IMR-90 (cell line): ENCODE measurements at regions not wholly inside any gene's neighbourhood (a gene's known extent, or its start where the extent isn't known, plus 50 kb on each side); places are given as distances from the start of the nearest gene placed in this dataset.

Experiments used
- ATAC-seq: fragments of 200-7000 bp; cut with Tn5 transposase; 2 replicates; pipeline ENCODE4 v1.9.1; 2020; ENCODE audit warnings: low read depth, mild to moderate bottlenecking, moderate library complexity
- BruUV-seq: library from RNA; stranded (reverse); fragments of 400-500 nt; replicated peaks from 2 replicates; lab custom pipeline; 2021; lab: Mats Ljungman, UMichigan
- CTCF ChIA-PET: fragments of 300-600 bp; formaldehyde crosslinking; extraction: SDS; loops from one replicate; lab custom pipeline; 2021; ENCODE audit warnings: antibody characterized with exemption; lab: Yijun Ruan, JAX
- POLR2A ChIA-PET: fragments of 300-600 bp; sonication (Branson Sonifier 250); formaldehyde crosslinking; loops from one replicate; lab custom pipeline; 2022; ENCODE audit warnings: antibody characterized with exemption; ENCODE audit not compliant: unreplicated experiment; lab: Charles Lee
- DNase-seq: peaks from one replicate; pipeline ENCODE4 v3.0.0; 2013
- H2AFZ ChIP-seq: replicated peaks from 2 replicates; pipeline ENCODE3; 2013; ENCODE audit warnings: low read length, mild to moderate bottlenecking; ENCODE audit not compliant: poor library complexity
- H2AK5ac ChIP-seq: 2 replicates; pipeline ENCODE4 v1.6.1; 2013; ENCODE audit warnings: low read depth, low read length, inconsistent platforms
- H2AK9ac ChIP-seq: replicated peaks from 2 replicates; pipeline ENCODE3; 2013; ENCODE audit warnings: mild to moderate bottlenecking, low read depth, low read length, moderate library complexity; ENCODE audit not compliant: poor library complexity
- H2BK120ac ChIP-seq: 2 replicates; pipeline ENCODE4 v1.6.1; 2013; ENCODE audit warnings: low read depth, low read length, inconsistent platforms
- H2BK15ac ChIP-seq: 3 replicates; pipeline ENCODE4 v1.6.1; 2013; ENCODE audit warnings: low read depth, low read length, inconsistent platforms
- H2BK20ac ChIP-seq: 2 replicates; pipeline ENCODE4 v1.6.1; 2013; ENCODE audit warnings: low read depth, mild to moderate bottlenecking, inconsistent platforms, low read length, moderate library complexity
- H2BK5ac ChIP-seq: 2 replicates; pipeline ENCODE4 v1.6.1; 2013; ENCODE audit warnings: mild to moderate bottlenecking, low read depth, low read length, inconsistent platforms; ENCODE audit not compliant: poor library complexity, severe bottlenecking
- H3K14ac ChIP-seq: replicated peaks from 2 replicates; pipeline ENCODE4 v1.6.1; 2013; ENCODE audit warnings: low read depth, low read length, inconsistent platforms
- H3K18ac ChIP-seq: 2 replicates; pipeline ENCODE4 v1.6.1; 2013; ENCODE audit warnings: low read depth, low read length, control low read depth
- H3K23ac ChIP-seq: 2 replicates; pipeline ENCODE4 v1.6.1; 2013; ENCODE audit warnings: low read depth, low read length, inconsistent platforms
- H3K27ac ChIP-seq: 2 replicates; pipeline ENCODE4 v1.5.1; 2013; ENCODE audit warnings: mild to moderate bottlenecking, control low read depth, low read length; ENCODE audit not compliant: insufficient read depth
- H3K27me3 ChIP-seq: 2 replicates; pipeline ENCODE4 v1.6.1; 2013; ENCODE audit warnings: low read length; ENCODE audit not compliant: control insufficient read depth, insufficient read depth
- H3K36me3 ChIP-seq: 2 replicates; pipeline ENCODE4 v1.6.1; 2013; ENCODE audit warnings: low read length, mixed read lengths; ENCODE audit not compliant: control insufficient read depth, insufficient read depth
- H3K4ac ChIP-seq: 2 replicates; pipeline ENCODE4 v1.6.1; 2013; ENCODE audit warnings: low read depth, low read length, inconsistent platforms
- H3K4me1 ChIP-seq: 2 replicates; pipeline ENCODE4 v1.6.1; 2013; ENCODE audit warnings: low read length, mixed read lengths; ENCODE audit not compliant: control insufficient read depth, insufficient read depth
- H3K4me2 ChIP-seq: 2 replicates; pipeline ENCODE4 v1.6.1; 2013; ENCODE audit warnings: low read depth, mild to moderate bottlenecking, control low read depth, low read length, moderate library complexity
- H3K4me3 ChIP-seq: 2 replicates; pipeline ENCODE4 v1.5.1; 2013; ENCODE audit warnings: low read depth, mild to moderate bottlenecking, control low read depth, low read length, moderate library complexity; ENCODE audit not compliant: insufficient read depth
- H3K56ac ChIP-seq: 2 replicates; pipeline ENCODE4 v1.6.1; 2013; ENCODE audit warnings: low read length, inconsistent platforms; ENCODE audit not compliant: insufficient read depth; ENCODE audit errors: extremely low read depth
- H3K79me1 ChIP-seq, 2 experiments: 2 replicates each; pipeline ENCODE4 v1.6.1; 2013; ENCODE audit warnings: low read length in 2 of 2, inconsistent platforms in 1 of 2, low read depth in 1 of 2
- H3K9ac ChIP-seq: 2 replicates; pipeline ENCODE4 v1.6.1; 2013; ENCODE audit warnings: low read depth, low read length, control low read depth
- H3K9me1 ChIP-seq: 2 replicates; pipeline ENCODE4 v1.6.1; 2013; ENCODE audit warnings: low read length, inconsistent platforms; ENCODE audit not compliant: insufficient read depth
- H3K9me3 ChIP-seq: 2 replicates; pipeline ENCODE4 v1.6.1; 2013; ENCODE audit warnings: low read length; ENCODE audit not compliant: control insufficient read depth, insufficient read depth
- H4K20me1 ChIP-seq: 2 replicates; pipeline ENCODE4 v1.6.1; 2013; ENCODE audit warnings: low read length, inconsistent platforms; ENCODE audit not compliant: insufficient read depth
- H4K5ac ChIP-seq: 2 replicates; pipeline ENCODE4 v1.6.1; 2013; ENCODE audit warnings: mild to moderate bottlenecking, low read depth, low read length, control low read depth
- H4K8ac ChIP-seq, 2 experiments: 2 replicates each; pipeline ENCODE4 v1.6.1; 2013; ENCODE audit warnings: low read depth in 2 of 2, low read length in 2 of 2, control low read depth in 1 of 2, inconsistent platforms in 1 of 2
- H4K91ac ChIP-seq: 2 replicates; pipeline ENCODE4 v1.6.1; 2013; ENCODE audit warnings: low read depth, low read length, inconsistent platforms; ENCODE audit not compliant: insufficient read depth
- RCOR1 ChIP-seq: IDR thresholded peaks from 2 replicates; pipeline ENCODE4 v1.6.1; 2012; ENCODE audit warnings: mild to moderate bottlenecking, low read length, improper control_type of control experiment; ENCODE audit not compliant: insufficient replicate concordance
- WGBS, 2 experiments: methylation state at CpG; one replicate each; pipeline versions ENCODE4 v1.1.5 to v1.1.7; 2013; ENCODE audit warnings: missing lambda C conversion rate in 2 of 2; ENCODE audit not compliant: insufficient read length in 1 of 2; ENCODE audit errors: extremely low coverage in 2 of 2; 5-methylcytosine and 5-hydroxymethylcytosine counted together
- dilution Hi-C: fragments of 300-500 bp; cut with HindIII; formaldehyde crosslinking; loops from one replicate; pipeline ENCODE4 v1.14.3; 2018; ENCODE audit warnings: low sequenced_read_pairs; ENCODE audit not compliant: unreplicated experiment
- in situ Hi-C: fragments of 300-500 bp; cut with MboI; formaldehyde crosslinking; loops from 3 replicates; pipeline ENCODE4 v1.14.3; 2019; ENCODE audit warnings: low sequenced_read_pairs, inconsistent platforms, mixed read lengths
- intact Hi-C: fragments of 100-400 bp; cut with micrococcal nuclease; formaldehyde crosslinking; loops from 2 replicates; pipeline ENCODE4 v1.10.0; 2022

- H3K56ac ChIP-seq = no peak overlapping the region
- POLR2A ChIA-PET = no interaction called here
These were observed 160.4 kb upstream of the DCN start for GRCh38 chr12:91343010-91343409.

More at GRCh38 chr12:91343010-91343409, 160.4 kb upstream of the DCN start:
- CTCF ChIA-PET = no interaction called here
- Histone ChIP-seq H4K5ac (no peak overlapping the region), H2BK20ac (no peak overlapping the region), H3K9me3 (no peaks in the 10 kb centered on the region), H3K27ac (no peak overlapping the region), H3K4me1 (peaks cover 5% of the 10 kb centered on the region), H3K9ac (no peak overlapping the region), H3K23ac (no peak overlapping the region), H2BK15ac (no peak overlapping the region), H2AK5ac (no peak overlapping the region), H3K14ac (no peak overlapping the region), H4K91ac (no peak overlapping the region), H3K4me2 (no peak overlapping the region), H4K8ac (no peak overlapping the region), H2BK120ac (no peak overlapping the region), H3K27me3 (no peaks in the 10 kb centered on the region), H2BK5ac (no peak overlapping the region), H4K20me1 (no peaks in the 10 kb centered on the region), H3K9me1 (no peaks in the 10 kb centered on the region), H2AK9ac (no peak overlapping the region), H3K18ac (no peak overlapping the region), H2AFZ (no peak overlapping the region), H3K36me3 (no peaks in the 10 kb centered on the region), H3K4me3 (no peak overlapping the region), H3K79me1 (no peaks in the 10 kb centered on the region), H3K4ac (no peak overlapping the region)
- TF ChIP-seq RCOR1 = no peak
- dilution Hi-C loops = loop anchor here (25.0 kb wide), 1 partner anchor 356 kb away; no protein-coding TSS in a partner anchor
- in situ Hi-C loops = no loop called here
- no TSS peak for BruUV-seq
- intact Hi-C loops = no loop called here
- ATAC-seq (no peak), DNase-seq (no peak)
- no CpG with 5 or more reads among the region's 2 CpGs for WGBS, 2 experiments
